Upper lobe of left lung (tissue), 6 donors: ENCODE measurements at regions not wholly inside any gene's neighbourhood (a gene's known extent, or its start where the extent isn't known, plus 50 kb on each side); places are given as distances from the start of the nearest gene placed in this dataset.

Source experiments
- ATAC-seq, 2 donors: fragments of 200-7000 bp; cut with Tn5 transposase; one replicate each; pipeline ENCODE4 v1.9.1; 2022; ENCODE audit warnings: mild to moderate bottlenecking in 2 of 2, moderate library complexity in 2 of 2; ENCODE audit not compliant: low FRiP score in 2 of 2
- DNase-seq, 2 donors: peaks; one replicate each; pipeline ENCODE4 v3.0.0-alpha.2; 2019 to 2020
- H3K27ac ChIP-seq, 4 donors: fragments of 200-600 bp; sonication (generic); one replicate each; pipeline ENCODE4 v1.5.1; 2016 to 2019
- H3K27me3 ChIP-seq, 4 donors: fragments of 200-600 bp; sonication (generic); one replicate each; pipeline ENCODE4 v1.5.1; 2017 to 2019
- H3K36me3 ChIP-seq, 4 donors: fragments of 200-600 bp; sonication (generic); one replicate each; pipeline ENCODE4 v1.5.1; 2016 to 2019
- H3K4me1 ChIP-seq, 4 donors: fragments of 200-600 bp; sonication (generic); one replicate each; pipeline ENCODE4 v1.5.1; 2018 to 2019
- H3K4me3 ChIP-seq, 4 donors: fragments of 200-600 bp; sonication (generic); one replicate each; pipeline ENCODE4 v1.5.1; 2017 to 2019; ENCODE audit warnings: mild to moderate bottlenecking in 2 of 4, moderate library complexity in 1 of 4
- H3K9me3 ChIP-seq, 4 donors: fragments of 200-600 bp; sonication (generic); one replicate each; pipeline ENCODE4 v1.5.1; 2018 to 2019
- CTCF ChIP-seq, 6 experiments: fragments of 450-650 bp in 4 of 6; fragments of 200-600 bp in 2 of 6; sonication (generic) in 2 of 6; IDR thresholded peaks; one replicate each; pipeline ENCODE4 v1.5.1; 2016 to 2019; ENCODE audit warnings: antibody characterized with exemption in 6 of 6
- EP300 ChIP-seq, 4 donors: sonication (generic); formaldehyde crosslinking; IDR thresholded peaks; one replicate each; pipeline ENCODE4 v1.5.1; 2017; ENCODE audit warnings: antibody characterized with exemption in 4 of 4, control low read depth in 2 of 4
- POLR2A ChIP-seq, 4 donors: fragments of 450-650 bp; IDR thresholded peaks; one replicate each; pipeline ENCODE4 v1.5.1; 2016 to 2017; ENCODE audit warnings: antibody characterized with exemption in 4 of 4, mild to moderate bottlenecking in 2 of 4
- POLR2AphosphoS5 ChIP-seq, 2 donors: sonication (generic); formaldehyde crosslinking; IDR thresholded peaks; one replicate each; pipeline ENCODE4 v1.5.1; 2017; ENCODE audit warnings: antibody characterized with exemption in 2 of 2
- WGBS, 2 donors: methylation state at CpG; one replicate each; pipeline ENCODE4 v1.1.5; 2017 to 2018; 5-methylcytosine and 5-hydroxymethylcytosine counted together
- donor health status: DM: no; HTN: no; CAD: no; lungs with moderate emphysema.
- donor health status: DM: no; HTN: yes; CAD: no; lungs with severe emphysema.

GRCh38 chr17:74085434-74085833 lies 118.0 kb upstream of the RPL38 start:
- WGBS, 2 donors = 62 to 84% methylated on average over 1 to 3 of the region's 3 CpGs
- Histone ChIP-seq H3K27ac (no peak overlapping the region), H3K4me1 (no peaks in the 10 kb centered on the region), H3K27me3 (no peaks in the 10 kb centered on the region), H3K4me3 (no peak overlapping the region), H3K9me3 (peaks cover 0 to 9% (median 2%) of the 10 kb centered on the region in 4 donors), H3K36me3 (no peaks in the 10 kb centered on the region)
- no peak for DNase-seq
- TF ChIP-seq EP300 (IDR thresholded peaks at IDR 0.05) (no peak), CTCF (IDR thresholded peaks at IDR 0.05) (no peak), POLR2AphosphoS5 (IDR thresholded peaks at IDR 0.05) (no peak), POLR2A (IDR thresholded peaks at IDR 0.05) (no peak)
- ATAC-seq = no peak

- 71 to 74% methylated on average over 9 of the region's 9 CpGs for WGBS, 2 donors
- H3K27me3 ChIP-seq = no peaks in the 10 kb centered on the region
- TF ChIP-seq POLR2AphosphoS5 (IDR thresholded peaks at IDR 0.05) (no peak), POLR2A (IDR thresholded peaks at IDR 0.05) (no peak)
- H3K27ac ChIP-seq = no peak overlapping the region
- no peak overlapping the region for H3K4me3 ChIP-seq
- no peaks in the 10 kb centered on the region for H3K4me1 ChIP-seq
- no peak for ATAC-seq
- no peak for DNase-seq
- no peaks in the 10 kb centered on the region for H3K36me3 ChIP-seq
- peaks cover 0 to 13% (median 5%) of the 10 kb centered on the region in 4 donors for H3K9me3 ChIP-seq
These were observed 116.4 kb upstream of the RPL38 start for GRCh38 chr17:74087002-74087585.

GRCh38 chr17:74088285-74088933 lies 115.1 kb upstream of the RPL38 start:
- DNase-seq = no peak
- TF ChIP-seq POLR2AphosphoS5 (IDR thresholded peaks at IDR 0.05) (no peak), CTCF (IDR thresholded peaks at IDR 0.05) (no peak), POLR2A (IDR thresholded peaks at IDR 0.05) (no peak), EP300 (IDR thresholded peaks at IDR 0.05) (no peak)

GRCh38 chr17:74088934-74089329 lies 114.5 kb upstream of the RPL38 start:
- Histone ChIP-seq H3K27me3 (no peaks in the 10 kb centered on the region), H3K4me3 (no peak overlapping the region), H3K27ac (no peak overlapping the region), H3K4me1 (no peaks in the 10 kb centered on the region), H3K9me3 (peaks cover 0 to 13% (median 5%) of the 10 kb centered on the region in 4 donors), H3K36me3 (no peaks in the 10 kb centered on the region)
- ATAC-seq (peak; percentile 8 to 32), DNase-seq (no peak)
- no peak for TF ChIP-seq POLR2A (IDR thresholded peaks at IDR 0.05)
- TF ChIP-seq EP300 (IDR thresholded peaks at IDR 0.05) = no peak
- no peak for TF ChIP-seq CTCF (IDR thresholded peaks at IDR 0.05)
- no peak for TF ChIP-seq POLR2AphosphoS5 (IDR thresholded peaks at IDR 0.05)
- 74 to 77% methylated on average over 4 to 5 of the region's 5 CpGs for WGBS, 2 donors

More at GRCh38 chr17:74088285-74088933, 115.1 kb upstream of the RPL38 start:
- ATAC-seq = peak in 1 of 2 donors; percentile 11
- Histone ChIP-seq H3K9me3 (peaks cover 0 to 13% (median 5%) of the 10 kb centered on the region in 4 donors), H3K27me3 (no peaks in the 10 kb centered on the region), H3K4me1 (no peaks in the 10 kb centered on the region), H3K27ac (no peak overlapping the region), H3K4me3 (no peak overlapping the region), H3K36me3 (no peaks in the 10 kb centered on the region)
- 68 to 89% methylated on average over 3 to 6 of the region's 6 CpGs for WGBS, 2 donors

GRCh38 chr17:74089380-74089779 lies 114.1 kb upstream of the RPL38 start:
- ATAC-seq (no peak), DNase-seq (no peak)
- TF ChIP-seq CTCF (IDR thresholded peaks at IDR 0.05) (no peak), EP300 (IDR thresholded peaks at IDR 0.05) (no peak), POLR2AphosphoS5 (IDR thresholded peaks at IDR 0.05) (no peak), POLR2A (IDR thresholded peaks at IDR 0.05) (no peak)
- 57 to 69% methylated on average over 3 of the region's 3 CpGs for WGBS, 2 donors
- H3K36me3 ChIP-seq = no peaks in the 10 kb centered on the region
- no peak overlapping the region for H3K4me3 ChIP-seq
- no peak overlapping the region for H3K27ac ChIP-seq
- H3K9me3 ChIP-seq = peaks cover 0 to 13% (median 5%) of the 10 kb centered on the region in 4 donors
- no peaks in the 10 kb centered on the region for H3K27me3 ChIP-seq
- no peaks in the 10 kb centered on the region for H3K4me1 ChIP-seq
